Natural killer cell (primary cell): ENCODE measurements at regions not wholly inside any gene's neighbourhood (a gene's known extent, or its start where the extent isn't known, plus 50 kb on each side); places are given as distances from the start of the nearest gene placed in this dataset.

Experiments used
- ATAC-seq, 3 donors: fragments of 150-1000 bp in 2 of 3; fragments of 200-7000 bp in 1 of 3; cut with Tn5 transposase; 1 replicate in 1 of 3; 2 replicates in 2 of 3; pipeline ENCODE4 v1.10.0; 2021; ENCODE audit warnings: mild to moderate bottlenecking in 2 of 3, moderate library complexity in 2 of 3
- DNase-seq, 2 donors: peaks; one replicate each; pipeline versions ENCODE4 v3.0.0 to v3.0.0-alpha.2; 2013 to 2021; ENCODE audit warnings: mixed read lengths in 1 of 2
- H3K27ac ChIP-seq: one replicate; pipeline ENCODE4 v1.5.1; 2013; ENCODE audit warnings: mild to moderate bottlenecking, low read length
- H3K27me3 ChIP-seq: one replicate; pipeline ENCODE4 v1.6.1; 2013; ENCODE audit warnings: low read length; ENCODE audit not compliant: control insufficient read depth, insufficient read depth
- H3K36me3 ChIP-seq: one replicate; pipeline ENCODE4 v1.6.1; 2013; ENCODE audit warnings: low read length; ENCODE audit not compliant: control insufficient read depth, insufficient read depth
- H3K4me1 ChIP-seq: one replicate; pipeline ENCODE4 v1.6.1; 2013; ENCODE audit warnings: low read length; ENCODE audit not compliant: control insufficient read depth, insufficient read depth
- H3K4me3 ChIP-seq: one replicate; pipeline ENCODE4 v1.5.1; 2013; ENCODE audit warnings: low read length
- H3K9me3 ChIP-seq: one replicate; pipeline ENCODE4 v1.6.1; 2013; ENCODE audit warnings: low read length; ENCODE audit not compliant: control insufficient read depth, insufficient read depth
- H3K27ac Mint-ChIP-seq, 2 donors: one replicate each; pipeline ENCODE4 v1.8.0; 2022; ENCODE audit warnings: mild to moderate bottlenecking in 2 of 2, mixed read lengths in 2 of 2, moderate library complexity in 1 of 2
- H3K27me3 Mint-ChIP-seq, 2 donors: one replicate each; pipeline ENCODE4 v1.8.0; 2022; ENCODE audit warnings: low read depth in 2 of 2, mixed read lengths in 2 of 2
- H3K36me3 Mint-ChIP-seq: one replicate; pipeline ENCODE4 v1.8.0; 2022; ENCODE audit warnings: mixed read lengths
- H3K4me1 Mint-ChIP-seq, 2 donors: one replicate each; pipeline ENCODE4 v1.8.0; 2022; ENCODE audit warnings: mixed read lengths in 2 of 2
- H3K4me3 Mint-ChIP-seq: one replicate; pipeline ENCODE4 v1.8.0; 2022; ENCODE audit warnings: mild to moderate bottlenecking, moderate library complexity, mixed read lengths
- H3K9me3 Mint-ChIP-seq, 2 donors: one replicate each; pipeline ENCODE4 v1.8.0; 2022; ENCODE audit warnings: mixed read lengths in 2 of 2
- CTCF ChIP-seq: fragments of 200-600 bp; IDR thresholded peaks from one replicate; pipeline ENCODE4 v1.8.0; 2022; ENCODE audit warnings: antibody characterized with exemption
- WGBS: methylation state at CpG from one replicate; pipeline ENCODE4 v1.1.7; 2013; ENCODE audit warnings: missing lambda C conversion rate; ENCODE audit not compliant: insufficient coverage; 5-methylcytosine and 5-hydroxymethylcytosine counted together
- intact Hi-C: fragments of 100-400 bp; cut with micrococcal nuclease; formaldehyde crosslinking; loops from one replicate; pipeline ENCODE4 v1.14.2; 2022

- H3K27ac ChIP-seq = no peak overlapping the region
- no peaks in the 10 kb centered on the region for H3K9me3 ChIP-seq
- no CpG with 5 or more reads among the region's 3 CpGs for WGBS
- no peak overlapping the region for H3K4me3 ChIP-seq
- ATAC-seq = no peak
- peaks cover 13 to 15% of the 10 kb centered on the region in 2 donors for H3K9me3 Mint-ChIP-seq
- H3K4me1 Mint-ChIP-seq = no peaks in the 10 kb centered on the region
- no peaks in the 10 kb centered on the region for H3K27me3 Mint-ChIP-seq
- no peak for TF ChIP-seq CTCF
- H3K36me3 ChIP-seq = no peaks in the 10 kb centered on the region
- no peaks in the 10 kb centered on the region for H3K27me3 ChIP-seq
- H3K27ac Mint-ChIP-seq = no peak overlapping the region
- no peaks in the 10 kb centered on the region for H3K36me3 Mint-ChIP-seq
- no peak for DNase-seq
- H3K4me1 ChIP-seq = no peaks in the 10 kb centered on the region
- no peak overlapping the region for H3K4me3 Mint-ChIP-seq
- intact Hi-C loops = no loop called here
Observed at GRCh38 chr6:140464720-140465119, 1090.3 kb upstream of the CITED2 start.

- H3K27ac ChIP-seq = no peak overlapping the region
- Mint-ChIP-seq H3K27me3 (no peaks in the 10 kb centered on the region), H3K9me3 (peaks cover 15% of the 10 kb centered on the region in 2 donors), H3K27ac (no peak overlapping the region), H3K36me3 (no peaks in the 10 kb centered on the region), H3K4me1 (no peaks in the 10 kb centered on the region), H3K4me3 (no peak overlapping the region)
- H3K4me1 ChIP-seq = no peaks in the 10 kb centered on the region
- no peaks in the 10 kb centered on the region for H3K9me3 ChIP-seq
- no peaks in the 10 kb centered on the region for H3K36me3 ChIP-seq
- ATAC-seq (no peak), DNase-seq (no peak)
- WGBS = 100% methylated on average over 1 of the region's 2 CpGs
- no peak for TF ChIP-seq CTCF
- intact Hi-C loops = no loop called here
- no peaks in the 10 kb centered on the region for H3K27me3 ChIP-seq
- H3K4me3 ChIP-seq = no peak overlapping the region
Observed at GRCh38 chr6:140463312-140463710, 1088.9 kb upstream of the CITED2 start.

GRCh38 chr6:140462453-140463311, 1088.2 kb upstream of the CITED2 start:
- no peak overlapping the region for H3K27ac ChIP-seq
- no peak overlapping the region for H3K4me3 ChIP-seq
- no peaks in the 10 kb centered on the region for H3K4me1 Mint-ChIP-seq
- H3K4me3 Mint-ChIP-seq = no peak overlapping the region
- no peak overlapping the region for H3K27ac Mint-ChIP-seq
- no peak for TF ChIP-seq CTCF
- H3K4me1 ChIP-seq = no peaks in the 10 kb centered on the region
- H3K36me3 Mint-ChIP-seq = no peaks in the 10 kb centered on the region
- H3K27me3 ChIP-seq = no peaks in the 10 kb centered on the region
- H3K27me3 Mint-ChIP-seq = no peaks in the 10 kb centered on the region
- intact Hi-C loops = no loop called here
- WGBS = 73% methylated on average over 2 of the region's 3 CpGs
- H3K36me3 ChIP-seq = no peaks in the 10 kb centered on the region
- H3K9me3 Mint-ChIP-seq = peaks cover 14 to 18% of the 10 kb centered on the region in 2 donors
- no peak for ATAC-seq
- DNase-seq = no peak
- no peaks in the 10 kb centered on the region for H3K9me3 ChIP-seq

GRCh38 chr6:140462076-140462452, 1087.6 kb upstream of the CITED2 start:
- no peaks in the 10 kb centered on the region for H3K9me3 ChIP-seq
- no peak overlapping the region for H3K27ac ChIP-seq
- no peak for DNase-seq
- Mint-ChIP-seq H3K4me1 (no peaks in the 10 kb centered on the region), H3K4me3 (no peak overlapping the region), H3K36me3 (no peaks in the 10 kb centered on the region), H3K9me3 (peaks cover 16 to 19% of the 10 kb centered on the region in 2 donors), H3K27ac (no peak overlapping the region), H3K27me3 (no peaks in the 10 kb centered on the region)
- H3K4me1 ChIP-seq = no peaks in the 10 kb centered on the region
- no peaks in the 10 kb centered on the region for H3K27me3 ChIP-seq
- ATAC-seq = no peak
- TF ChIP-seq CTCF = no peak
- H3K36me3 ChIP-seq = no peaks in the 10 kb centered on the region
- H3K4me3 ChIP-seq = no peak overlapping the region
- intact Hi-C loops = no loop called here
